Adrenal gland (tissue), 5 donors: ENCODE measurements at regions not wholly inside any gene's neighbourhood (a gene's known extent, or its start where the extent isn't known, plus 50 kb on each side); places are given as distances from the start of the nearest gene placed in this dataset.

ENCODE experiments used
- POLR2A ChIP-seq, 2 donors: fragments of 450-650 bp; IDR thresholded peaks; one replicate each; pipeline ENCODE4 v1.6.1; 2017; ENCODE audit warnings: antibody characterized with exemption in 2 of 2, mild to moderate bottlenecking in 2 of 2, moderate library complexity in 1 of 2
- TF ChIP-seq, protein P1 (sequence below), 6 experiments: fragments of 450-650 bp in 4 of 6; fragments of 200-600 bp in 2 of 6; sonication (generic) in 1 of 6; IDR thresholded peaks; 1 replicate in 5 of 6; 2 replicates in 1 of 6; pipeline versions ENCODE4 v1.5.1 to v1.8.0; 2016 to 2021; ENCODE audit warnings: antibody characterized with exemption in 6 of 6, mild to moderate bottlenecking in 2 of 6, moderate library complexity in 1 of 6
- donor health status: DM: no; HTN: no; CAD: no.

DNA sequence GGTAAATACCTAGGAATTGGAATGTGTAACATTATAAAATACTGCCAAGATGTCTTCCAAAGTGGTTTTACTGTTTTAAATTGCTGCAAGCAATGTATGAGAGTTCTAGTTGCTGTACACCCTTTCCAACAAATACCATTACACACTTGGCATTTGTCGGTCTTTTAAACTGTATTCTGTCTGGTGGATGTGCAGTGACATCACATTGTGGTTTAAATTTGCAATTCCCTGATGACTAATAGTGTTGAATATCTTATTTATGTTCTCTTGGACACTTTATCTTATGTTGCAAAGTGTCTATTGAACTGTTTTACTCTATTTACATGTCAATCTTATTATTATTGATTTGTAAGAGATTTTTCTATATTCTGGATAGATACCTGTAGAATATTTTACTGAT, 561.2 kb upstream of the B3GALT2 start:
- TF ChIP-seq POLR2A (IDR thresholded peaks at IDR 0.05), result no peak
- TF ChIP-seq, protein P1, sequence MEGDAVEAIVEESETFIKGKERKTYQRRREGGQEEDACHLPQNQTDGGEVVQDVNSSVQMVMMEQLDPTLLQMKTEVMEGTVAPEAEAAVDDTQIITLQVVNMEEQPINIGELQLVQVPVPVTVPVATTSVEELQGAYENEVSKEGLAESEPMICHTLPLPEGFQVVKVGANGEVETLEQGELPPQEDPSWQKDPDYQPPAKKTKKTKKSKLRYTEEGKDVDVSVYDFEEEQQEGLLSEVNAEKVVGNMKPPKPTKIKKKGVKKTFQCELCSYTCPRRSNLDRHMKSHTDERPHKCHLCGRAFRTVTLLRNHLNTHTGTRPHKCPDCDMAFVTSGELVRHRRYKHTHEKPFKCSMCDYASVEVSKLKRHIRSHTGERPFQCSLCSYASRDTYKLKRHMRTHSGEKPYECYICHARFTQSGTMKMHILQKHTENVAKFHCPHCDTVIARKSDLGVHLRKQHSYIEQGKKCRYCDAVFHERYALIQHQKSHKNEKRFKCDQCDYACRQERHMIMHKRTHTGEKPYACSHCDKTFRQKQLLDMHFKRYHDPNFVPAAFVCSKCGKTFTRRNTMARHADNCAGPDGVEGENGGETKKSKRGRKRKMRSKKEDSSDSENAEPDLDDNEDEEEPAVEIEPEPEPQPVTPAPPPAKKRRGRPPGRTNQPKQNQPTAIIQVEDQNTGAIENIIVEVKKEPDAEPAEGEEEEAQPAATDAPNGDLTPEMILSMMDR (IDR thresholded peaks at IDR 0.05), result no peak
